Nephron (organoid): ENCODE measurements at regions not wholly inside any gene's neighbourhood (a gene's known extent, or its start where the extent isn't known, plus 50 kb on each side); places are given as distances from the start of the nearest gene placed in this dataset.

ENCODE experiments used
- H3K27ac Mint-ChIP-seq, 3 experiments: 2 replicates each; pipeline ENCODE4 v1.8.0; 2020; ENCODE audit warnings: mixed read lengths in 3 of 3, mild to moderate bottlenecking in 2 of 3, moderate library complexity in 1 of 3
- H3K27me3 Mint-ChIP-seq: 2 replicates; pipeline ENCODE4 v1.8.0; 2021; ENCODE audit warnings: low read depth, mild to moderate bottlenecking, moderate library complexity, mixed read lengths
- H3K36me3 Mint-ChIP-seq: 2 replicates; pipeline ENCODE4 v1.8.0; 2020; ENCODE audit warnings: low read depth, mixed read lengths
- H3K4me1 Mint-ChIP-seq: 2 replicates; pipeline ENCODE4 v1.8.0; 2020; ENCODE audit warnings: mixed read lengths
- H3K4me3 Mint-ChIP-seq, 3 experiments: 2 replicates each; pipeline ENCODE4 v1.8.0; 2020; ENCODE audit warnings: mild to moderate bottlenecking in 3 of 3, mixed read lengths in 3 of 3, moderate library complexity in 2 of 3
- H3K9me3 Mint-ChIP-seq: 2 replicates; pipeline ENCODE4 v1.8.0; 2020; ENCODE audit warnings: mixed read lengths
- TF ChIP-seq, protein P1 (sequence below), 3 experiments: fragments of 200-600 bp; sonication (generic); IDR thresholded peaks; one replicate each; pipeline ENCODE4 v1.5.0; 2021; ENCODE audit warnings: antibody characterized with exemption in 3 of 3; ENCODE audit not compliant: unreplicated experiment in 3 of 3

DNA sequence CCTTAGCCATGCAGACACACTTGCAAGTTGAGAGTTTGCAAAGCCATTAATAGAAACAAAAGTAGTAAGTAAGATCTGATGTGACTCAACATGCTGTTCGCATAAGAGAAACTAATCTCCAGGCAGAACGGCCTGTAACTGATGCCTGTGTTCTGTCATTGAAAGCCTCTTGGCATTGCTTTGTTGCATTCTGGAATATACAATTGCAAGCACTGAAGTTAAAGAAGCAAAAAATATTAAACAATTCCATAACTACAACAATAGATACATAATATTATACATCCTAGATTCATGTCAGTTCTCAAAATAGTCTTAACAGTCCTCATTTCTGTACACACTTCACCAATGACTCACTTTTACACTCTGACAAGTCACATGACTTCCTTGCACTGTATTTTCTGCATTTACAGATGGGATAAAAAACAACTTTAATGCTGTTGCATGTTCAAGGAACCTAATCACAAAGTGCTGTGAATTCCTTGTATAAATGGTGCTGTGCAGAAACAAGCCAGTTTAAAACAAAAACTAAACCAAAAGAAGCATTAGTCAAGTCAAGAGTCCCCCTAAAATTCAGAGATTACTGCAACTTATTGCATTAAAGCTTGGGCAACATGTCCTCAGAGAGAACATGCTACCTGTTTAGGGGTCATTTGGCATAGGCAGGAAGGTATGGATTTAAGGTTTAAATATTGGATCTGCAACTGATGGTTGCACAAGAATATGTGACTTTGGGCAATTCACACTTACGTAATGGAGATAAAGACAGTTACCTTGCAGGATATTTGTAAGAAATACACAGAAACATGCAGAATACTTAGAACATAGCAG, 79.5 kb upstream of the SERP2 start:
- Mint-ChIP-seq H3K4me1 (peaks cover 39% of the 10 kb centered on the region), H3K36me3 (no peaks in the 10 kb centered on the region), H3K4me3 (no peak overlapping the region), H3K27me3 (peaks cover 4% of the 10 kb centered on the region), H3K27ac (peak overlapping the region in 1 of 3 experiments; percentile 32), H3K9me3 (no peaks in the 10 kb centered on the region)
- TF ChIP-seq, protein P1, sequence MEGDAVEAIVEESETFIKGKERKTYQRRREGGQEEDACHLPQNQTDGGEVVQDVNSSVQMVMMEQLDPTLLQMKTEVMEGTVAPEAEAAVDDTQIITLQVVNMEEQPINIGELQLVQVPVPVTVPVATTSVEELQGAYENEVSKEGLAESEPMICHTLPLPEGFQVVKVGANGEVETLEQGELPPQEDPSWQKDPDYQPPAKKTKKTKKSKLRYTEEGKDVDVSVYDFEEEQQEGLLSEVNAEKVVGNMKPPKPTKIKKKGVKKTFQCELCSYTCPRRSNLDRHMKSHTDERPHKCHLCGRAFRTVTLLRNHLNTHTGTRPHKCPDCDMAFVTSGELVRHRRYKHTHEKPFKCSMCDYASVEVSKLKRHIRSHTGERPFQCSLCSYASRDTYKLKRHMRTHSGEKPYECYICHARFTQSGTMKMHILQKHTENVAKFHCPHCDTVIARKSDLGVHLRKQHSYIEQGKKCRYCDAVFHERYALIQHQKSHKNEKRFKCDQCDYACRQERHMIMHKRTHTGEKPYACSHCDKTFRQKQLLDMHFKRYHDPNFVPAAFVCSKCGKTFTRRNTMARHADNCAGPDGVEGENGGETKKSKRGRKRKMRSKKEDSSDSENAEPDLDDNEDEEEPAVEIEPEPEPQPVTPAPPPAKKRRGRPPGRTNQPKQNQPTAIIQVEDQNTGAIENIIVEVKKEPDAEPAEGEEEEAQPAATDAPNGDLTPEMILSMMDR (IDR thresholded peaks at IDR 0.05; ENCODE audit: unreplicated experiment in 3 of 3): no peak

DNA sequence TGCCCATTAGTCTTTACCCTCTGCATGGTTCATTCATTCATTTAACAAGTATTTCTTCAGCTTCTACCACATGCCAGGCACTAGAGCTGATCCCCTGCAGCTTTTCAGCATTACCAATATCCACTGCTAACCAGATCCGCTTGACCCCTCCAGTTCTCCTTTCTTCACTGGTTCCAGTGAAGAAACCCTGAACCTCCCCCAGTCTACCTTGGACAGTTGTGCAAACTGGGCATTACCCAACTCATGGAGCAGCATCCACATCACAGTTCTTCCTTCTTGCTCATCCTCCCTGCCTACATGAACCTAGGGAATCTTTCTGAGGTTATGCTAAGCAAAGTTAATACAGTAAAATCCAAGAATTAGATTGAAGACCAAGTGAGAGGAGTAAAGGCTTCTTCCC, 78.7 kb upstream of the SERP2 start:
- Mint-ChIP-seq H3K27me3 (peaks cover 4% of the 10 kb centered on the region), H3K4me3 (no peak overlapping the region), H3K36me3 (no peaks in the 10 kb centered on the region), H3K9me3 (no peaks in the 10 kb centered on the region), H3K4me1 (peaks cover 32% of the 10 kb centered on the region), H3K27ac (no peak overlapping the region)
- TF ChIP-seq, protein P1 (IDR thresholded peaks at IDR 0.05; ENCODE audit: unreplicated experiment in 3 of 3): no peak

DNA sequence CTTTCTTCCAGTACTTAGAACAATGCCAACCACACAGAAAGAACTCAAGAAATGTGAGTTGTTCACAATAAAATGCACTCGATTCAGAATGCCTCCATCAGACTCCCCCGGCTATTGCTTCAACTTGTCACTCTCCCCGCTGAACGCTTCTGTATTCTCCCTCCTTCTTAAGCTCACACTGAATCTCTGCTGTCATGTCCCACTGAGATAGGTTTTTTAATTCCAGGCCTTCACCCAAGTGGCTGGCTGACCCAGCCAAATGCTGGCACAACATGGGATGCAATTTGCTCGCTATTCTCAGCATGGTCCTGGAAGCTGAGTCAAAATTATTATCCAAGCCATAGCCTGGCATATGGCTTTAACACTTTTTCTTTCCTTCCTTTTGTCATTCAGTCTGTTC, 76.8 kb upstream of the SERP2 start:
- H3K9me3 Mint-ChIP-seq: no peaks in the 10 kb centered on the region
- peaks cover 44% of the 10 kb centered on the region for H3K4me1 Mint-ChIP-seq

DNA sequence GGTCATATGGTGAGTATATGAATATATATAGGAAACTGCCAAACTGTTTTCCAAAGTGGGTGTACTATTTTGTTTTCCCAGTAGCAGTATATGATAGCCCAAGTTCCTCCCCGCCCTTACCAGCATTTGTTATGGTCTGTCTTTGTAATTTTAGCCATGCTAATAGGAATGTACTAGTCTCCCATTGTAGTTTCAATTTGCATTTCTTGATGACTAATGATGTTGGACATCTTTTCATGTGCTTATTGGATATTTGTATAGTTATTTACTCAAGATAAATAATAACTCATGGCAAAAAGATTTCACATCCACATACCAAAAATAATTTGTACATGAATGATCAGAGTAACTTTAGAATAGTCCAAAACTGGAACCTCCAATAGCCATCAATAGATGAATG, 75.3 kb upstream of the SERP2 start:
- TF ChIP-seq, protein P1 (IDR thresholded peaks at IDR 0.05; ENCODE audit: unreplicated experiment in 3 of 3): no peak
- H3K27ac Mint-ChIP-seq: no peak overlapping the region
- H3K9me3 Mint-ChIP-seq: no peaks in the 10 kb centered on the region
- no peaks in the 10 kb centered on the region for H3K36me3 Mint-ChIP-seq
- peaks cover 47% of the 10 kb centered on the region for H3K4me1 Mint-ChIP-seq
- H3K4me3 Mint-ChIP-seq: no peak overlapping the region
- H3K27me3 Mint-ChIP-seq: peaks cover 4% of the 10 kb centered on the region

More for the DNA sequence above, 76.8 kb upstream of the SERP2 start:
- H3K27me3 Mint-ChIP-seq: peaks cover 4% of the 10 kb centered on the region
- no peak overlapping the region for H3K27ac Mint-ChIP-seq
- TF ChIP-seq, protein P1 (IDR thresholded peaks at IDR 0.05; ENCODE audit: unreplicated experiment in 3 of 3): no peak
- no peaks in the 10 kb centered on the region for H3K36me3 Mint-ChIP-seq
- H3K4me3 Mint-ChIP-seq: no peak overlapping the region

DNA sequence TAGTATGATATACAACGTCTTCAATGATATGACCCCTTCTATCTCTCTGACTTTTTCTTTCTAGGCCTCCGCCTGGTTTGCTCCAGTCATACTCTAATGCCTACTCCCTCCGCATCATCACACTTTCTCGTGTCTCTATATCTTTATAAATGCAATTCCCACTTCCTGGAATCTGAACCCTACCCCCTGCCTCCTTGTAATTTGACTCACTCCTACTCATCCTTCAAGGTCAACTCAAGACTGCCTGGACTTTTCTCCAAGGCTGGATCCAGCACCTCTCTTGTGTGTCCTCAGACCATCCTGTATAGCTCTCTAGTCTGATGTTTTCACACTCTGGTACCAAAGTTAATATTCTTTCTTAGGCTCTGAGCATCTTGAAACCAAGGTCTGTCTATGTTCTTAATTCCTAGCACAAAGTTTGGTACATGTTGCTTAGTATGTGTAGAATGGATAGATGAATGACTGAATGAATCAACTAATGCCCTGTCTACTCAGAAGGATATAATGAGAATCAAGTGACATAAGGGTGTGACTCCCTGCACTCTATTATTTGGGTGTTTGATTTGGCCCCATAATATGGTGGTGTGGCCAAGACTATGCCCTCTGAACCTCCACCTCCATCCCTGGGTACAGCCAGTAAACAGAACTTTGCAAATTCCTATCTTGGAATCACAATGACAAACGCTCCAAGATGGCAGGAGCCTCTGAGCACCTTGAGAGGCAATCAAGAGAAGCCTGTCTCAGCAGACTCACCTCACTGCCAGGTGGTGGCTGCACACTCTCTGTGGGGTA, 74.3 kb upstream of the SERP2 start:
- no peak overlapping the region for H3K27ac Mint-ChIP-seq
- no peaks in the 10 kb centered on the region for H3K36me3 Mint-ChIP-seq
- no peaks in the 10 kb centered on the region for H3K9me3 Mint-ChIP-seq
- H3K4me1 Mint-ChIP-seq: peaks cover 49% of the 10 kb centered on the region
- TF ChIP-seq, protein P1 (IDR thresholded peaks at IDR 0.05; ENCODE audit: unreplicated experiment in 3 of 3): no peak
- H3K4me3 Mint-ChIP-seq: no peak overlapping the region
- peaks cover 4% of the 10 kb centered on the region for H3K27me3 Mint-ChIP-seq
